Uterus (tissue), 3 donors: ENCODE measurements at regions not wholly inside any gene's neighbourhood (a gene's known extent, or its start where the extent isn't known, plus 50 kb on each side); places are given as distances from the start of the nearest gene placed in this dataset.
"Not testable (repeated sequence)": the region's sequence is repeated elsewhere in the genome, so short reads cannot be mapped to it uniquely, and the experiment has no call there.

Source experiments
- DNase-seq, 2 donors: peaks; one replicate each; pipeline ENCODE4 v3.0.0-alpha.2; 2019 to 2020
- H3K27ac ChIP-seq, 2 donors: fragments of 200-600 bp; sonication (generic); 1 replicate in 1 of 2; 2 replicates in 1 of 2; pipeline ENCODE4 v1.5.1; 2016 to 2018
- H3K27me3 ChIP-seq, 2 donors: fragments of 200-600 bp; sonication (generic); one replicate each; pipeline ENCODE4 v1.5.1; 2018 to 2019; ENCODE audit warnings: control low read depth in 1 of 2
- H3K36me3 ChIP-seq, 2 donors: fragments of 200-600 bp; sonication (generic); one replicate each; pipeline ENCODE4 v1.5.1; 2019; ENCODE audit warnings: control low read depth in 1 of 2
- H3K4me1 ChIP-seq, 2 donors: fragments of 200-600 bp; sonication (generic); one replicate each; pipeline ENCODE4 v1.5.1; 2018 to 2019; ENCODE audit warnings: control low read depth in 1 of 2
- H3K4me3 ChIP-seq, 2 donors: fragments of 200-600 bp; sonication (generic); 1 replicate in 1 of 2; 2 replicates in 1 of 2; pipeline ENCODE4 v1.5.1; 2018 to 2019; ENCODE audit warnings: mild to moderate bottlenecking in 1 of 2
- H3K9me3 ChIP-seq, 2 donors: fragments of 200-600 bp; sonication (generic); one replicate each; pipeline ENCODE4 v1.5.1; 2019; ENCODE audit warnings: control low read depth in 1 of 2
- POLR2A ChIP-seq, 2 donors: fragments of 450-650 bp; IDR thresholded peaks; one replicate each; pipeline ENCODE4 v1.6.1; 2016; ENCODE audit warnings: antibody characterized with exemption in 2 of 2, mild to moderate bottlenecking in 1 of 2, moderate library complexity in 1 of 2
- intact Hi-C: fragments of 100-400 bp; cut with DNase I; formaldehyde crosslinking; loops from one replicate; pipeline ENCODE4 v1.15.1; 2023; ENCODE audit warnings: low total_unique reads
- TF ChIP-seq, protein P1 (sequence below), 4 experiments: fragments of 200-600 bp in 2 of 4; fragments of 450-650 bp in 2 of 4; sonication (generic) in 2 of 4; IDR thresholded peaks; one replicate each; pipeline ENCODE4 v1.5.1; 2016 to 2019; ENCODE audit warnings: antibody characterized with exemption in 4 of 4, mild to moderate bottlenecking in 2 of 4, moderate library complexity in 1 of 4
- donor health status: DM: yes; HTN: yes; CAD: no.

DNA sequence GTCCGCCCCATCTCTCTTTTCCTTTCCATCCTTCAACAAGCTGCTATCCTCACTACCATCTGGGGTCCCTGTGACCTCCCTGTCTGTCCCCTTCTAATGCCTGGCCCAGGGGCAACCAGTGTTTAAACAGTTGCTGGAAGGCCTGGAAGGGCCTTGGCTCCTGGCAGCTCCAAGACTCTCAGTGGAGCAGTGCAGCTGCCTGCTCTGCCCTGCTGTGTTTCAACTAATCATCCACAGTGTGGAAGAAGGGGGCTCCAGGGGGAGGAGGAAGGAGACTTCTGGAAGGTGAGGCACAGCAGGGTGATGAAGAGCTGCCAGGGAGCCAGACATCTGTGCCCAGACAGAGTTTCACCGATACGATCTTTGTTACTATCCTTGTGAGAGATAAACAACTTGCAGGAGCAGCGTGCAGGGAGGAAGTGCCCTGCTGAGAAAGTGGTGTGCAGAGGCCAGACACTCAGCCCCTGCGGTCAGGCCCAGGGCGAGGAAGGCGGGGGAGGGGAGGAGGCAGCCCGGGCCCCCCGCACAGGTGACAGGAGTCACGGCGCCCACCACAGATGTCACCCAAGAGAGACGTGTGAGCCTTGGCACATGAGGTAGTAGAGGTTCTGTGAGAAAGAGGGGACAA is 1061.8 kb downstream of the BCL11B start:
- no peak for DNase-seq
- TF ChIP-seq, protein P1, sequence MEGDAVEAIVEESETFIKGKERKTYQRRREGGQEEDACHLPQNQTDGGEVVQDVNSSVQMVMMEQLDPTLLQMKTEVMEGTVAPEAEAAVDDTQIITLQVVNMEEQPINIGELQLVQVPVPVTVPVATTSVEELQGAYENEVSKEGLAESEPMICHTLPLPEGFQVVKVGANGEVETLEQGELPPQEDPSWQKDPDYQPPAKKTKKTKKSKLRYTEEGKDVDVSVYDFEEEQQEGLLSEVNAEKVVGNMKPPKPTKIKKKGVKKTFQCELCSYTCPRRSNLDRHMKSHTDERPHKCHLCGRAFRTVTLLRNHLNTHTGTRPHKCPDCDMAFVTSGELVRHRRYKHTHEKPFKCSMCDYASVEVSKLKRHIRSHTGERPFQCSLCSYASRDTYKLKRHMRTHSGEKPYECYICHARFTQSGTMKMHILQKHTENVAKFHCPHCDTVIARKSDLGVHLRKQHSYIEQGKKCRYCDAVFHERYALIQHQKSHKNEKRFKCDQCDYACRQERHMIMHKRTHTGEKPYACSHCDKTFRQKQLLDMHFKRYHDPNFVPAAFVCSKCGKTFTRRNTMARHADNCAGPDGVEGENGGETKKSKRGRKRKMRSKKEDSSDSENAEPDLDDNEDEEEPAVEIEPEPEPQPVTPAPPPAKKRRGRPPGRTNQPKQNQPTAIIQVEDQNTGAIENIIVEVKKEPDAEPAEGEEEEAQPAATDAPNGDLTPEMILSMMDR (IDR thresholded peaks at IDR 0.05), result no peak
- TF ChIP-seq POLR2A (IDR thresholded peaks at IDR 0.05), result no peak
- H3K27me3 ChIP-seq, result no peaks in the 10 kb centered on the region
- no peaks in the 10 kb centered on the region for H3K36me3 ChIP-seq
- intact Hi-C loops, result no loop called here
- no peak overlapping the region for H3K27ac ChIP-seq
- H3K9me3 ChIP-seq, result no peaks in the 10 kb centered on the region
- no peak overlapping the region for H3K4me3 ChIP-seq
- no peaks in the 10 kb centered on the region for H3K4me1 ChIP-seq

DNA sequence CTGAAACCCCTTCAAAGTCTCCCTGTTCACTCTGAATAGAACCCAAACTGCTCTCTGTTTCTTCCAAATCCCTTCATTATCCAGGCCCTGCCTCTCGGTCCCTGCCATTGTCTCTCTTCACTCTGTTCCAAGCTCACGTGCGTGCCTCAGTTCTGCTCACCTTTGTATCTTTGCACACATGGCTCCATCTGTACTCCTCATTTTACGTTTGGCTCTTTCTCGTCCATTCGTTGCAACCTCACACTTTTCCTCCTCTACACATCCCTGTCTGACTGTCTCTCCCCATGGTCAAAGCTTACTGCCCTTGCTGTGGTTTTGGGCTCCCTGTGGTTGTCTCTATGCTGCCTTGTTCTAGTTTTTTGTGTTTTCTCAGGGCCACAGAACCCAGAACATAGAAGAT is 1054.5 kb downstream of the BCL11B start:
- no peak for DNase-seq
- intact Hi-C loops, result no loop called here
- no peak overlapping the region for H3K27ac ChIP-seq
- H3K9me3 ChIP-seq, result no peaks in the 10 kb centered on the region
- H3K4me3 ChIP-seq, result no peak overlapping the region
- no peaks in the 10 kb centered on the region for H3K36me3 ChIP-seq
- TF ChIP-seq POLR2A (IDR thresholded peaks at IDR 0.05), result no peak
- TF ChIP-seq, protein P1 (IDR thresholded peaks at IDR 0.05), result no peak
- no peaks in the 10 kb centered on the region for H3K4me1 ChIP-seq
- no peaks in the 10 kb centered on the region for H3K27me3 ChIP-seq

DNA sequence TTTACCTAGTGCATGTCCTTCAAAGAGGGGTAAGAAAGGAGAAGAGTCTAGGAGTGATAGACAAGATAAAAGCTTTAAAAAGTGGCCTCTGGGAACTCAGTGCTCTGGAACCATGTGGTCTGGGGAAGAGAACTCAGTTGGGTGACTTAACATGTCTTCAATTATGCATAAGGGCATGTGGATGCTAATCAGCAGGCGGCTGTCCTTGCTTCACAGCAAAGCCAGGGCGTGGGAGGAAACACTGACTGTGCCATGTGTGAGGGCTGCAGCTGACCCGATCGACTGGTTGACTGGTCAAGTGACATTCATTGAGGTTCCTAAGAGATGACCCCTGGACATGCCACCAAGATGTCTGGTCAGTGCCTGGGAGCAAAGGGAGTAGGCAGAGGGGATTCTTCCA is 1053.8 kb downstream of the BCL11B start:
- no peaks in the 10 kb centered on the region for H3K27me3 ChIP-seq
- H3K36me3 ChIP-seq, result no peaks in the 10 kb centered on the region
- no peaks in the 10 kb centered on the region for H3K4me1 ChIP-seq
- H3K4me3 ChIP-seq, result no peak overlapping the region
- DNase-seq, result no peak
- intact Hi-C loops, result no loop called here
- no peak overlapping the region for H3K27ac ChIP-seq
- H3K9me3 ChIP-seq, result no peaks in the 10 kb centered on the region
- TF ChIP-seq, protein P1 (IDR thresholded peaks at IDR 0.05), result no peak

DNA sequence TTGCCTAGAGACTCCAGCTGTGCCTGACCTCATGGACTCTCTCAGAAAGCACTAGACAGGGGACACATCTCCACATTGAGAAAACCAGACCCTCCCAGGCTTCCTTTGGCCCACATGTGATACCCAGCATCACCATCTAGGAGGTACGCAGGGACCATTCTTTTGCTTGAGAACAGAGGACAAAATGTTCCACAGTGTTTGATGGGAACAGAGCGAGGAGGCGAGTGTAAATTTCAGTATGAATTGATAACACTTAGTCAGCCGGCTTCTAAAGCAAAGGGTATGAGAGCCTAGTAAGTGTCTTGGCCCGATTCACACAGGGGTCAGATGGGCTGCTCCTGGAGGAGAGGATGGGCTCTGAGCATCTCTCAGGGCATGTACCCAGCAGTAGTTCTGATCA is 1052.4 kb downstream of the BCL11B start:
- H3K36me3 ChIP-seq, result no peaks in the 10 kb centered on the region
- DNase-seq, result no peak
- H3K27me3 ChIP-seq, result no peaks in the 10 kb centered on the region
- no peak overlapping the region for H3K4me3 ChIP-seq
- H3K4me1 ChIP-seq, result no peaks in the 10 kb centered on the region
- H3K27ac ChIP-seq, result no peak overlapping the region
- no peaks in the 10 kb centered on the region for H3K9me3 ChIP-seq
- intact Hi-C loops, result no loop called here
- no peak for TF ChIP-seq POLR2A (IDR thresholded peaks at IDR 0.05)

DNA sequence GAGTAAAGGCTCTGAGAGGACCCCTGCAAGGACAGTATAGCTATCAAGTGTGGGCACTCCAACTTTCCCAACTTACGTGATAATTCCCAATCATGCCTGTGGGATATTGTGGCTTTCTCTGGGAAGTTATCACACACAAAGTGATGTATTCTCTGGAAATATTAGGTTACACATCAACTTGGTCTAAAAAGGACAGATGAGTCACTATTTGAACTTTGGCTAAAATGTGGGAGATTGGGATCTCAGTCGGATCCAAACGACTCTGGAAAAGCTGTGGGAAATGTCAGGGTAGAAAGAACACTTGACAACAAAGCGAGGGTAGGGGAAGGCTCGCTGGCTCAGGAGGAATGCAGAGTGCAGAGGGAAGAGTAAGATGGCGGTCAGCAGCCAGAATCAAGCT is 1048.9 kb downstream of the BCL11B start:
- H3K4me1 ChIP-seq, result no peaks in the 10 kb centered on the region
- DNase-seq, result no peak
- intact Hi-C loops, result no loop called here
- H3K9me3 ChIP-seq, result no peaks in the 10 kb centered on the region
- no peaks in the 10 kb centered on the region for H3K36me3 ChIP-seq
- no peak overlapping the region for H3K4me3 ChIP-seq
- H3K27me3 ChIP-seq, result no peaks in the 10 kb centered on the region
- no peak for TF ChIP-seq POLR2A (IDR thresholded peaks at IDR 0.05)
- TF ChIP-seq, protein P1 (IDR thresholded peaks at IDR 0.05), result no peak
- H3K27ac ChIP-seq, result no peak overlapping the region

DNA sequence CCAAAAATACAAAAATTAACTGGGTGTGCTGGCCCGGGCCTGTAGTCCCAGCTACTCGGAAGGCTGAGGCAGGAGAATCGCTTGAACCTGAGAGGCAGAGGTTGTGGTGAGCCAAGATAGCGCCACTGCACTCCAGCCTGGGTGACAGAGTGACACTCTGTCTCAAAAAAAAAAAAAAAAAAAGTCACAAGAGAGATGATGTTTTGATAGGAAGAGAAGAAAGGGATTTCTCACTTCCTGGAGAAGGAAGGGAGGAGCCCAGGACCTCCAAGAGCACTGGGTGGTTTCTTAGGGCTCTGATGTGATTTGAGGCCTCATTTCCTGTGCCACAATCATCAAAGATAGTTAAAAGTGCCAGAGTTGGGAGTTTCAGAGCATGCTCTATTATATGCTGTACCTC is 1048.3 kb downstream of the BCL11B start:
- H3K4me1 ChIP-seq, H3K27me3 ChIP-seq, H3K36me3 ChIP-seq, H3K4me3 ChIP-seq, H3K27ac ChIP-seq, H3K9me3 ChIP-seq, DNase-seq, intact Hi-C loops: not testable (repeated sequence)
